ENCODE measurements at regions not wholly inside any gene's neighbourhood (a gene's known extent, or its start where the extent isn't known, plus 50 kb on each side); places are given as distances from the start of the nearest gene placed in this dataset.

DNA sequence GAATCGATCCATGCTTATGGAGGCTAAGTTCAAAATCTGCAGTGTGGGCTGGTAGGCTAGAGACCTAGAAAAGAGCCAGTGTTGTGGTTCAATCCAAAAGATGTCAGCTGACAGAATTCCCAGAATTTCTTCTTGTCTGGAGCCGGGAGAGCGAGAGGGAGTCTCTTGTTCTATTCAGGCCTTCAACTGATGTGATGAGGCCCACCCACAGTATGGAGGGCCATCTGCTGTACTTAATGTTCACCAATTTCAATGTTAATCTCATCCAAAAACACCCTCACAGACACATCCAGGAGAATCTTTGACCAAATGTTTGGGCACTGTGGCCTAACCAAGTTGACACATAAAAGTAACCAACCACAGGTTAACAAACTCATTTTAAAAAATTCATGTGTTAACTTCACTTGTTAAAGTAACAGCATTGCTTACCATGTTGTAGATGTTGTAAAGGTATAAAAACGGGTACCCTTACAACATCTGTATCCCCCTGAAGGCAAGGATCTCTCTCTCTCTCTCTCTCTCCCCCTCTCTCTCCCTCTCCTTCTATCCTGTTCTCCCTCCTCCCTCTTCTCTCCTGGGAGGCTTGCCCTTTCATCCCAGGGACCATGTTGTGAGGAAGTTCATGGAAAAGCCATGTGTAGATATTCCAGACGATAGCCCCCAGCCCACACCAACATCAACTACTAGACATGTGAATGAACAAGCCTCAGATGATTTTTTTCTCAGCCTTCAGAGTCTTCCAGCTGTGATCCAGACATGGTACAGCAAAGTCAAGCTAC lies 66.4 kb upstream of the CHD2 start:
- TF ChIP-seq SNAI2 (CRISPR knock-in tag; IDR thresholded peaks at IDR 0.05) (no peak), POU6F1 (CRISPR knock-in tag; IDR thresholded peaks at IDR 0.05; ENCODE audit: borderline replicate concordance, low read depth) (no peak), TOX (CRISPR knock-in tag; IDR thresholded peaks at IDR 0.05; ENCODE audit: borderline replicate concordance) (no peak), ZNF565 (CRISPR knock-in tag; conservative IDR thresholded peaks at IDR 0.05; ENCODE audit: low read depth) (no peak), TCF4 (CRISPR knock-in tag; IDR thresholded peaks at IDR 0.05; ENCODE audit: borderline replicate concordance) (no peak), RARB (CRISPR knock-in tag; IDR thresholded peaks at IDR 0.05) (no peak), ZFP30 (CRISPR knock-in tag; IDR thresholded peaks at IDR 0.05) (no peak), CSDC2 (CRISPR knock-in tag; IDR thresholded peaks at IDR 0.05) (no peak), ARNTL (CRISPR knock-in tag; IDR thresholded peaks at IDR 0.05; ENCODE audit: borderline replicate concordance, low read depth) (no peak)
- TF ChIP-seq, protein P1, sequence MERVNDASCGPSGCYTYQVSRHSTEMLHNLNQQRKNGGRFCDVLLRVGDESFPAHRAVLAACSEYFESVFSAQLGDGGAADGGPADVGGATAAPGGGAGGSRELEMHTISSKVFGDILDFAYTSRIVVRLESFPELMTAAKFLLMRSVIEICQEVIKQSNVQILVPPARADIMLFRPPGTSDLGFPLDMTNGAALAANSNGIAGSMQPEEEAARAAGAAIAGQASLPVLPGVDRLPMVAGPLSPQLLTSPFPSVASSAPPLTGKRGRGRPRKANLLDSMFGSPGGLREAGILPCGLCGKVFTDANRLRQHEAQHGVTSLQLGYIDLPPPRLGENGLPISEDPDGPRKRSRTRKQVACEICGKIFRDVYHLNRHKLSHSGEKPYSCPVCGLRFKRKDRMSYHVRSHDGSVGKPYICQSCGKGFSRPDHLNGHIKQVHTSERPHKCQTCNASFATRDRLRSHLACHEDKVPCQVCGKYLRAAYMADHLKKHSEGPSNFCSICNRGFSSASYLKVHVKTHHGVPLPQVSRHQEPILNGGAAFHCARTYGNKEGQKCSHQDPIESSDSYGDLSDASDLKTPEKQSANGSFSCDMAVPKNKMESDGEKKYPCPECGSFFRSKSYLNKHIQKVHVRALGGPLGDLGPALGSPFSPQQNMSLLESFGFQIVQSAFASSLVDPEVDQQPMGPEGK (CRISPR knock-in tag; IDR thresholded peaks at IDR 0.05; ENCODE audit: borderline replicate concordance) = no peak

Measured in SK-N-SH treated with all-trans-retinoic acid at 6 μM for 48 hours (cell line).